ENCODE measurements at regions not wholly inside any gene's neighbourhood (a gene's known extent, or its start where the extent isn't known, plus 50 kb on each side); places are given as distances from the start of the nearest gene placed in this dataset.

DNA sequence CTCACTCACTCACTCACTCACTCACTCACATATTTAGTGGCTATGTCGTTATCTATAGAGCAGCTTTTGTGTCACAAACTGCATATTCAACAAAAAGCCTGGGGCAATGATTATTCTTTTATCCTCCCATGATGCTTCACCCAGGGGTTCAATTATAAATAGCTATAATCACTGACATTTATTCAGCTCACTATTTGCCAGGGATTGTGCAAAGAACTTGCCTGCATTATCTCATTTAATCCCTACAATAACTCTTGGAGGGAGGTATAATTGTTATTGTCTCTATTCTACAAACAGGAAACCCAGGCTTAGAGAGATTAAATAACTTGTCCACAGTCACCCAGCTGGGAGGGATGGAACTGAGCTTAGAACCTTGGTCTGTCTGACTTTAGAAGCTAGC, 298.0 kb upstream of the MSX2 start:
- TF ChIP-seq, protein P1, sequence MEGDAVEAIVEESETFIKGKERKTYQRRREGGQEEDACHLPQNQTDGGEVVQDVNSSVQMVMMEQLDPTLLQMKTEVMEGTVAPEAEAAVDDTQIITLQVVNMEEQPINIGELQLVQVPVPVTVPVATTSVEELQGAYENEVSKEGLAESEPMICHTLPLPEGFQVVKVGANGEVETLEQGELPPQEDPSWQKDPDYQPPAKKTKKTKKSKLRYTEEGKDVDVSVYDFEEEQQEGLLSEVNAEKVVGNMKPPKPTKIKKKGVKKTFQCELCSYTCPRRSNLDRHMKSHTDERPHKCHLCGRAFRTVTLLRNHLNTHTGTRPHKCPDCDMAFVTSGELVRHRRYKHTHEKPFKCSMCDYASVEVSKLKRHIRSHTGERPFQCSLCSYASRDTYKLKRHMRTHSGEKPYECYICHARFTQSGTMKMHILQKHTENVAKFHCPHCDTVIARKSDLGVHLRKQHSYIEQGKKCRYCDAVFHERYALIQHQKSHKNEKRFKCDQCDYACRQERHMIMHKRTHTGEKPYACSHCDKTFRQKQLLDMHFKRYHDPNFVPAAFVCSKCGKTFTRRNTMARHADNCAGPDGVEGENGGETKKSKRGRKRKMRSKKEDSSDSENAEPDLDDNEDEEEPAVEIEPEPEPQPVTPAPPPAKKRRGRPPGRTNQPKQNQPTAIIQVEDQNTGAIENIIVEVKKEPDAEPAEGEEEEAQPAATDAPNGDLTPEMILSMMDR (conservative IDR thresholded peaks at IDR 0.05; ENCODE audit: low read length), result no peak
- TF ChIP-seq EZH2phosphoT487 (IDR thresholded peaks at IDR 0.05; ENCODE audit: borderline replicate concordance), result no peak

Data from Loucy (cell line).